Mesothelial cell of epicardium (in vitro differentiated cells): ENCODE measurements at regions not wholly inside any gene's neighbourhood (a gene's known extent, or its start where the extent isn't known, plus 50 kb on each side); places are given as distances from the start of the nearest gene placed in this dataset.

Source experiments
- DNase-seq, 2 experiments: peaks; one replicate each; pipeline ENCODE4 v3.0.0; 2021; ENCODE audit warnings: low spot score in 2 of 2; ENCODE audit not compliant: unreplicated experiment in 2 of 2
- H3K27ac Mint-ChIP-seq: 2 replicates; pipeline ENCODE4 v1.8.0; 2021; ENCODE audit warnings: mixed read lengths
- H3K27me3 Mint-ChIP-seq: 2 replicates; pipeline ENCODE4 v1.8.0; 2021; ENCODE audit warnings: low read depth, mixed read lengths
- H3K36me3 Mint-ChIP-seq: 2 replicates; pipeline ENCODE4 v1.8.0; 2021; ENCODE audit warnings: mixed read lengths
- H3K4me1 Mint-ChIP-seq: 2 replicates; pipeline ENCODE4 v1.8.0; 2021; ENCODE audit warnings: mixed read lengths
- H3K4me3 Mint-ChIP-seq: 2 replicates; pipeline ENCODE4 v1.8.0; 2021; ENCODE audit warnings: mild to moderate bottlenecking, moderate library complexity, mixed read lengths
- H3K9me3 Mint-ChIP-seq: 2 replicates; pipeline ENCODE4 v1.8.0; 2021; ENCODE audit warnings: mixed read lengths
- TF ChIP-seq, protein P1 (sequence below): fragments of 200-600 bp; sonication (generic); IDR thresholded peaks from one replicate; pipeline ENCODE4 v1.5.0; 2021; ENCODE audit warnings: antibody characterized with exemption; ENCODE audit not compliant: unreplicated experiment

- no peak overlapping the region for H3K27ac Mint-ChIP-seq
- H3K4me3 Mint-ChIP-seq: no peak overlapping the region
- no peak for DNase-seq
- H3K36me3 Mint-ChIP-seq: no peaks in the 10 kb centered on the region
- TF ChIP-seq, protein P1, sequence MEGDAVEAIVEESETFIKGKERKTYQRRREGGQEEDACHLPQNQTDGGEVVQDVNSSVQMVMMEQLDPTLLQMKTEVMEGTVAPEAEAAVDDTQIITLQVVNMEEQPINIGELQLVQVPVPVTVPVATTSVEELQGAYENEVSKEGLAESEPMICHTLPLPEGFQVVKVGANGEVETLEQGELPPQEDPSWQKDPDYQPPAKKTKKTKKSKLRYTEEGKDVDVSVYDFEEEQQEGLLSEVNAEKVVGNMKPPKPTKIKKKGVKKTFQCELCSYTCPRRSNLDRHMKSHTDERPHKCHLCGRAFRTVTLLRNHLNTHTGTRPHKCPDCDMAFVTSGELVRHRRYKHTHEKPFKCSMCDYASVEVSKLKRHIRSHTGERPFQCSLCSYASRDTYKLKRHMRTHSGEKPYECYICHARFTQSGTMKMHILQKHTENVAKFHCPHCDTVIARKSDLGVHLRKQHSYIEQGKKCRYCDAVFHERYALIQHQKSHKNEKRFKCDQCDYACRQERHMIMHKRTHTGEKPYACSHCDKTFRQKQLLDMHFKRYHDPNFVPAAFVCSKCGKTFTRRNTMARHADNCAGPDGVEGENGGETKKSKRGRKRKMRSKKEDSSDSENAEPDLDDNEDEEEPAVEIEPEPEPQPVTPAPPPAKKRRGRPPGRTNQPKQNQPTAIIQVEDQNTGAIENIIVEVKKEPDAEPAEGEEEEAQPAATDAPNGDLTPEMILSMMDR: no peak
- peaks cover 30% of the 10 kb centered on the region for H3K27me3 Mint-ChIP-seq
- no peaks in the 10 kb centered on the region for H3K4me1 Mint-ChIP-seq
- no peaks in the 10 kb centered on the region for H3K9me3 Mint-ChIP-seq
Observed at GRCh38 chr9:135413461-135413860, 66.1 kb upstream of the PPP1R26 start.

DNA sequence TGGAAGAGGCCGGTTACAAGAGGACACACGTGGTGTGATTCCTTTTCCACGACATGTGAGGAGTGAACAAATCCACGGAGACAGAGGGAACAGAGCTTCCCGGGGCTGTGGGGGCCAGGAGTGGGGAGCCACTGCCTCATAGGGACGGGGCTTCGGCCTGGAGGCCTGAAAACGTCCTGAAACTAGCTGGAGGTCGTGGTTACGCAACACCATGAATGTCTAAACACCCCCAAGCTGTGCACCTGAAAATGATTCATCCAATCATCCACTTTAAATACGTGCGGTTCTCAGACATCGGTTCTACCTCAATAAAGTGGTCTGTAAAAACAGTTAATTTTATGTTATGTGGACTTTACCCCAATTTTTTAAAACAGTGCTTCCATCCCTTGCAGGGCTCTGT is 65.3 kb upstream of the PPP1R26 start:
- H3K9me3 Mint-ChIP-seq: no peaks in the 10 kb centered on the region
- H3K36me3 Mint-ChIP-seq: no peaks in the 10 kb centered on the region
- H3K4me1 Mint-ChIP-seq: no peaks in the 10 kb centered on the region
- no peak overlapping the region for H3K27ac Mint-ChIP-seq
- peaks cover 27% of the 10 kb centered on the region for H3K27me3 Mint-ChIP-seq
- TF ChIP-seq, protein P1: no peak
- H3K4me3 Mint-ChIP-seq: no peak overlapping the region
- no peak for DNase-seq

DNA sequence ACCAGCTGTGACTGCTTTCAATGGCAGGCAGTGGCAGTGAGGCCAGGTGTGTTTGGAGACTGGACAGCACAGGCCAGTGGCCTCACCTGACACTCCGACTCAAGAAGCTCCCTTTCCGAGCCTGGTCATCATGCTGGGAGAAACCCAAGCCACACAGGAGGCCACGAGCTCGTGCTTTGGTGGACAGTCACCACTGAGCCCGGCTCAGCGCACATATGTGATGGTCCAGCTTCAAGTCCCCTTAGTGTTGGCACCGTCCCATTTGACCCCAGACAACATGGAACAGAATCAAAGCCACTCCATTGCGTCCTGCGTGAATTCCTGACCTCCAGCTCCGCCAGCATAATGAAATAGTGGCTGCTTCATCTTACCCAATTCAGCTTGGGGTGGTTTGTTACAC is 64.0 kb upstream of the PPP1R26 start:
- Mint-ChIP-seq H3K36me3 (no peaks in the 10 kb centered on the region), H3K27ac (no peak overlapping the region), H3K9me3 (no peaks in the 10 kb centered on the region), H3K4me1 (no peaks in the 10 kb centered on the region), H3K27me3 (peaks cover 24% of the 10 kb centered on the region), H3K4me3 (no peak overlapping the region)
- no peak for DNase-seq
- TF ChIP-seq, protein P1: no peak

DNA sequence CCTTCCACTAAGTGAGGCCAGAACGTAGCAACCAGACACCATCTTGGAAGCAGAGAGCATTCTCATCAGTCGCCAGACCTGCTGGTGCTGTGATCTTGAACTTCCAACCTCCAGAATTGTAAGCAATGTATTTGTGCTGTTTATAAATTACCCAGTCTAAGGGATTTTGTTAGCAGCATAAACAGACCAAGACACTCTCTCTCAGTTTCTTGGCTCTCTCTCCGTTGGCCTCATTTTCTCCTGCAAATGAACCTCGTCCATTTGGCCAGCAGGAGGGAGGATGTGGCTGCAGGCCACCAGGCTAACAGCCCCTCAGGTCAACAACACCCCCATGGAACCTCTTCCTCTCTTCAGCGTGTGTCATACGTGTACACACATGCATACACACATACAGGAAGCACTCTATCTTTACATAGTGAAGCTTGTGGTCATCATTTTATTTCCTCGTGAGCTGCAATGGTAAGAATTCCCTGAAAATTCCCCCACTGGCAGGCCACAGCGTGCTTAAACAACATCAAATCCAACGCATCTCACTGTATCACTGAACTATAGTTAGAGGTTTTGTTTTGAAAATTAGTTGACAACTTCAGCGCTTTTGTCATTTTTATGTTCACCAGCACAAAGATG is 62.8 kb upstream of the PPP1R26 start:
- Mint-ChIP-seq H3K4me3 (no peak overlapping the region), H3K27me3 (peaks cover 17% of the 10 kb centered on the region)

DNA sequence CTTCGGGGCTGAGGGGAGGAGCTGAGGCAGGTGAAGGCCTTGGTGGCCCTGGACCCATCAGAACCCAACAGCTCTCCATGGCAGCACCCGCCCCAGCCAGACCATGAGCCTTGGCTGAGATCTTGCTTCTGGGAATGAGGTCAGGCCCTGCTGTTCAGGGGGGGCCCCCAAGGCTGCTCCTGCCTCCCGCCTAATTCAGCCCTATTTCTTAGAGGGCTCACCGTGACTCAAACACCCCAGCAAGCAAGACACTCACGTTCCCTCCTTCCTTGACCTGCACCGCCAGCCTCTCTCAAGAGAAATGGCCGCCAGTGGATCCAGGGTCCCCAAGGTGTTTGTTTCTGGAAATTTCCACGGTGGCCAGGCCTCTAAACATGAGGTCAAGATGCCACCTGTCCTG is 61.4 kb upstream of the PPP1R26 start:
- H3K4me3 Mint-ChIP-seq: no peak overlapping the region

More for the DNA sequence above, 62.8 kb upstream of the PPP1R26 start:
- Mint-ChIP-seq H3K4me1 (no peaks in the 10 kb centered on the region), H3K9me3 (no peaks in the 10 kb centered on the region), H3K27ac (no peak overlapping the region), H3K36me3 (no peaks in the 10 kb centered on the region)
- DNase-seq: no peak
- TF ChIP-seq, protein P1: no peak

More for the DNA sequence above, 61.4 kb upstream of the PPP1R26 start:
- Mint-ChIP-seq H3K9me3 (no peaks in the 10 kb centered on the region), H3K27ac (no peak overlapping the region), H3K27me3 (peaks cover 9% of the 10 kb centered on the region), H3K4me1 (no peaks in the 10 kb centered on the region), H3K36me3 (no peaks in the 10 kb centered on the region)
- no peak for DNase-seq
- TF ChIP-seq, protein P1: no peak
